Activated CD8-positive, alpha-beta memory T cell treated with anti-CD3 and anti-CD28 coated beads for 48 hours (primary cell): ENCODE measurements at regions not wholly inside any gene's neighbourhood (a gene's known extent, or its start where the extent isn't known, plus 50 kb on each side); places are given as distances from the start of the nearest gene placed in this dataset.
"Not testable (repeated sequence)": the region's sequence is repeated elsewhere in the genome, so short reads cannot be mapped to it uniquely, and the experiment has no call there.

Experiments used
- DNase-seq, 3 experiments: peaks; one replicate each; pipeline ENCODE4 v3.0.0-alpha.2; 2020; ENCODE audit warnings: low read depth in 2 of 3, low spot score in 2 of 3

GRCh38 chr3:87503900-87504498 is 227.6 kb upstream of the POU1F1 start:
- DNase-seq, result no peak

GRCh38 chr3:87501076-87501475 is 224.7 kb upstream of the POU1F1 start:
- DNase-seq, result no peak

DNA sequence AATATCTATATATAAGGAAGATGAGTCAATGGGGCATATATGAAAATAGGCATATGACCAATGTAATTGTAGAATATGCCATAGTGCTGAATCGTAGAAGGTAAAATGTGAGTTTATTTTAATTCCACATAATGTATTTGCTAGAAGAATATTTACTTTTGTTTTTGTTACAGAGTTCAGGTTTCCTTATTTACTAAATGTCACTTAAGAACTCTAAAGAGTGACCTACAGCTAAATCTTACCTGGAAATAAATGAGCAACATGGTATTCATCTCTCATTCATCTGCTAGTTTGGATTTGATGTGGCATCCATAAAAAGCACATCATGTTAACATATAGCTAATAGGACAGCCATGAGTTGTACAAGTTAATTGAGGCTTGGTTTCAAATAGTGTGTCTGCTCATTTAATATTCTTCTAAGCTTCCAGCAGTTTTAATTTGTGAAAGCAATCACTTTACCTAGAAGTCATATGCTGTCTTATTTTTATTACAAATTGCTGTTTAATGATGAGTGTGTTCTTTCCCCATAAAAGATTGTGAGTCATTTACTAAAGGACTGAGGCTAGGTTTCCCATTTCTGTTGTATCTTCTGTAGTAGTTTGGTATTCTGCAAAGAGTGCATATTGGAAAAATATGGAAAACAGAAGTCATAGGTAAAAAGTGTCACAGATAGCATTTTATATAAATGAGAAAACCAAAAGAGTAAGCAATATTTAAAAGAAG is 222.1 kb upstream of the POU1F1 start:
- DNase-seq, result no peak

DNA sequence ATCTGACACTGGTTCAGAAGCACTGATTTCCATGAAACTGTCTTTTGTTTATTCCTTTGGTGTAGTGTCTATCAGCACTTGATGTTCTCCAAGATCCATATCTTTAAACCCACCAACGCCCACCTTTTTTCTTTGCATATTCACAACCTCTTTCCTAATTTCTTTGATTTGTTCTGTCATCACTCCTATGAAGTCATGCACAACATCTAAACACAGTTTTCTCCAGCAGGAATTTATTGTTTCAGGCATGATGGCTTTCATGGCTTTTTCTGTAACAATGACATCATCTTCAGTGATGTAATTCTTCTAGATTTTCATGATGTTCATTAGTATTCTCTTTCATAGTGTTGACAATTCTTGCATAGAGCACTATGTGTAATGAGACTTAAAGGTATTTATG is 219.6 kb upstream of the POU1F1 start:
- no peak for DNase-seq

DNA sequence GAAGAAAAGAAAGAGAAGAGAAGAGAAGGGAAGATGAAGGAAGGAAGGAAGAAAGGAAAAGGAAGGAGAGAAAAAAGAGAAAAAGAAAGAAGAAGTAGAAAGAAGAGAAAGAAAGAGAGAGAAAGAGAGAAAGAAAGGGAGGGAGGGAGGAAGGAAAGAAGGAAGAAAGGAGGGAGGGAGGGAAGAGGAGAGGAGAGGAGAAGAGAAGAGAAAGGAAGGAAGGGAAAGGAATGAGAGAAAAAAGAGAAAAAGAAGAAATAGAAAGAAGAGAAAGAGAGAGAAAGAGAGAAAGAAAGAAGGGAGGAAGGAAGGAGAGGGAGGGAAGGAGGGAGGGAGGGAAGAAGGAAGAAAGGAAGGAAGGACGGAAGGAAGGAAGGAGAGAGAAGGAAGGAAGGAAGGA is 217.9 kb upstream of the POU1F1 start:
- no peak for DNase-seq

GRCh38 chr3:87491843-87492242 is 215.5 kb upstream of the POU1F1 start:
- DNase-seq, result no peak

- no peak for DNase-seq
Measured at GRCh38 chr3:87489892-87490291, 213.5 kb upstream of the POU1F1 start.

DNA sequence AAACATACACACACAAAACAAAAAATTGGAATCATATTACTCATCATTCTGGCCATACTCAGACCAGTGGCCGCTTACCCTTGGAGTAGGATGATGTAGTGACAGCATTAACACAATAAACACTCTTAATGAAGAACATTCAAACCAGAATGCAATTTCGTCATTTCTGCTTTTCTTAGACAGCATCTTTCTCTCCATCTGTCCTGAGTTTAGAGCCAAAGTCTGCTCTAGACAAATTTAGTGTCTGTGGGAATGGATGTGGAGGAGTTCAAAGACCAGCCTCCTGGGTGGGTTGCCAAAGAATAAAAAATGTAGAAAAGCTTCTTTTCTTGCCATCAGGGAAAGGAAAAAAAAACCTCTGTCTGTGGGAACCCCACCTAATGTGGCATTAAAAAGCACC is 212.4 kb upstream of the POU1F1 start:
- DNase-seq, result no peak

DNA sequence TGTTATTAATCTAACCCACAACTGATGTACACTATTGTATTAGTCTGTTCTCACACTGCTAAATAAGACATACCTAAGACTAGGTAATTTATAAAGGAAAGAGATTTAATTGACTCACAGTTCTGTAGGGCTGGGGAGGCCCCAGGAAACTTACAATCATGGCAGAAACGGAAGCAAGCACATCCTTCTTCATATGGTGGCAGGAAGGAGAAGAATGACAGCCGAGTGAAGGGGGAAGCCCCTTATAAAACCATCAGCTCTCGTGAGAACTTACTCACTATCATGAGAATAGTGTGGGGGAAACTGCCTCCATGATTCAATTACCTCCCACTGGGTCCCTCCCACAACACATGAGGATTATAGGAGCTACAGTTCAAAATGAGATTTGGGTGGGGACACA is 210.3 kb upstream of the POU1F1 start:
- DNase-seq, result not testable (repeated sequence)

- no peak for DNase-seq
Measured at GRCh38 chr3:87486115-87486514, 209.7 kb upstream of the POU1F1 start.

GRCh38 chr3:87478716-87479115 is 202.3 kb upstream of the POU1F1 start:
- no peak for DNase-seq

GRCh38 chr3:87473944-87474343 is 197.6 kb upstream of the POU1F1 start:
- DNase-seq, result no peak

DNA sequence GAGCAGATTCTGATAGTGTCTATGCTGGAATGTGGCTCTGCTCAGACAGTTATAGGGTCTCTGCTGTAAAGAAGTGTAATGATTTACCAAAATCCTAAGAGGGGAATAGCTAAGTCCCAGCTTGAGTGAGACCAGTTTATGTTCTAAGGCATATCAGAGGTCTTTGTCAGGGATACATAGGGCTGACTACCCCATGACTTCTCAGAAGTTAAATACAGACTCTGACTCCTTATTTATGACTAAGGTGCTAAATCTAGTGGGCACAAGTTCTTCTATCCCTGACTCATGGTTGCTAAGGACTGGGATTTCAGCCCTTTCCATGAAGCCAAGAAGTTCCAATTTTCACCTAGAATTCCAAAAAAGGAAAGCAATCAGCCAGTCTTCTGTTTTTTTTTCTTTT is 192.6 kb upstream of the POU1F1 start:
- no peak for DNase-seq

GRCh38 chr3:87468235-87468634 is 191.9 kb upstream of the POU1F1 start:
- no peak for DNase-seq

GRCh38 chr3:87462228-87462627 is 185.8 kb upstream of the POU1F1 start:
- DNase-seq, result no peak

DNA sequence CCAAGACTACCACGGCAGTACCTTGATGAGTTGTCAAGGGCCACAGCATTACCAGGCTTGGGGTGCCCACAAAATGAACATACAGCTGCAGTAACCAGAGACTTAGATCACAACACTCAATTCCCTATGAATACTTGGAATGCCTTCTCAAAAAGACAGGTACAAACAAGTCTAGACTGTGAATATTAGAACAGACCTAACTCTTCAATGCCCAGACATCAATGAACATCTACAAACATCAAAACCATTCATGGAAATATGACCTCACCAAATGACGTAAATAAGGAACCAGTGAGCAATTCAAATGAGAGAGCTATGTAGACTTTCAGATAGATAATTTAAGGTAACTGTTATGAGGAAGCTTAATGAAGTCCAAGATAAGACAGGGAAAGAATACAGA is 185.1 kb upstream of the POU1F1 start:
- DNase-seq, result no peak

DNA sequence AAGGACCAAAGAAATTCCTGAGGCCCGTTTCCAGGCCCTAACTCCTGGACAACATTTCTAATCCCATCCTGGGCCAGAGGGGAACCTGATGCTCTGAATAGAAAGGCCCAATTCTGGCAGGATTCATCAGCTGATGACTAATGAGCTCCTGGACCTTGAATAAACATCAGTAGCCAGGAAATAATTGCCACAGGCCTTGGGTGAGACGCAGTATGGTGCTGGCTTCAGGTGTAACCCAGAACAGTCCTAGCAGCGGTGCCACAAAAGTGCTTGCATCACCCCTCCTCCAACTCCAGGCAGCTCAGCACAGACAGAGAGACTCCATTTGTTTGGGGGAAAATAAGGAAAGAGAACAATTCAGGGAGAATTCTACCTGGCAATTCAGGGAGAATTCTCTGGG is 184.7 kb upstream of the POU1F1 start:
- no peak for DNase-seq

DNA sequence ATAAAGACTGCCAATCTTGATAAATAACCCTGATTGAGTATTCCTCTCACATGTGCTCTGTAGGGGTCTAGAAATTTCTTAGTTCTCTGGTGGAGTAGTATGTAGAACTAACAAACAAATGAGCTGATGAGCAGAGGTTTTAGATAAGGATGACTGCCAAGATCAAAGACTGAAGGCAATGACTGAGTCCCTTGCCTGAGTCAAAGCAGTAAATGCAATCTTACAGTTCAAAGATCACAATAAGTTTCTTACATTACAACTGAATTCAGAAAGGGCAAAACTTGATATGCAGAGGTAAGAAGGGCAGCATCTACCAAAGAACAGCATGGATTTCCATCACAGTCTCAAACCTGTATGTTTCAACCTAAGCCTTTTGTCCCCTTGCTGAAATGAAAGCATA is 172.2 kb upstream of the POU1F1 start:
- no peak for DNase-seq

- DNase-seq, result no peak
Measured at GRCh38 chr3:87446849-87447387, 170.5 kb upstream of the POU1F1 start.

DNA sequence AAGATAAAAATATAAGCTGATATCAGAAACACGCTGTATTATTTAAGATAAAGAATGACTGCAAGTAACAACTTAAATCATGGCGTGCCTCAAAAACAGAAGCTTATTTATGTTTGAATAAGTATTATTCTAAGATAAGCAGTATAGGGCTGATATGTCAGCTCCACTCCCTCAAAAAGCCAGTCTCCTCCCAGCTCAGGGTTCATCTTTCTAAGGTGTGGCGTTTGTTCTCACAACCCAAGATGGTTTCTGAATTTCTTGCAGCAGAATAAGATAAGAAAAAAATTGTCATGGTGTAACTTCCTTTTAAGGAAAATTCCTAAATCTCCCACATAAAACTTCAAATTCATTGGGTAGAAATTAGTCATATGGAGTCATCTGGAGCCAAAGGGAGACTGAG is 166.1 kb upstream of the POU1F1 start:
- no peak for DNase-seq

DNA sequence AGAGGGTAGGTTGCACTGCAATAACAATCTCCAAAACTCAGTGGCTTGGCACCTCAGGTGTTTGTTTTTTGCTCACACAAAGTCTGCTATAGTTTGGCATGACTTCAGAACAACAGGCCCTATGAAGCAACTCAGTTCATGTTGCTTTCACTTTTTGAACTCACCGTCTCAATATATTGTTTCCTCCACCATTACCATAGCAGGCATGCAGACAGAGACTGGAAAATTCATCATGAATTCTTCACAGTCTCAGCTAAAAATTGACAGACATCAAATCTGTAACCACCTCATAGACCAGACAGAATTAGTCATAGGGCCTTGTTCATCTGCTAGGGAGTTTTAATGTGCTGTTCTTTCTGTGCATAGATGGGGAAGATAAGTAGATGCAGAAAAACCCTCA is 161.4 kb upstream of the POU1F1 start:
- no peak for DNase-seq

- no peak for DNase-seq
Measured at GRCh38 chr3:87436781-87437543, 160.6 kb upstream of the POU1F1 start.
